ENCODE measurements at regions not wholly inside any gene's neighbourhood (a gene's known extent, or its start where the extent isn't known, plus 50 kb on each side); places are given as distances from the start of the nearest gene placed in this dataset.

DNA sequence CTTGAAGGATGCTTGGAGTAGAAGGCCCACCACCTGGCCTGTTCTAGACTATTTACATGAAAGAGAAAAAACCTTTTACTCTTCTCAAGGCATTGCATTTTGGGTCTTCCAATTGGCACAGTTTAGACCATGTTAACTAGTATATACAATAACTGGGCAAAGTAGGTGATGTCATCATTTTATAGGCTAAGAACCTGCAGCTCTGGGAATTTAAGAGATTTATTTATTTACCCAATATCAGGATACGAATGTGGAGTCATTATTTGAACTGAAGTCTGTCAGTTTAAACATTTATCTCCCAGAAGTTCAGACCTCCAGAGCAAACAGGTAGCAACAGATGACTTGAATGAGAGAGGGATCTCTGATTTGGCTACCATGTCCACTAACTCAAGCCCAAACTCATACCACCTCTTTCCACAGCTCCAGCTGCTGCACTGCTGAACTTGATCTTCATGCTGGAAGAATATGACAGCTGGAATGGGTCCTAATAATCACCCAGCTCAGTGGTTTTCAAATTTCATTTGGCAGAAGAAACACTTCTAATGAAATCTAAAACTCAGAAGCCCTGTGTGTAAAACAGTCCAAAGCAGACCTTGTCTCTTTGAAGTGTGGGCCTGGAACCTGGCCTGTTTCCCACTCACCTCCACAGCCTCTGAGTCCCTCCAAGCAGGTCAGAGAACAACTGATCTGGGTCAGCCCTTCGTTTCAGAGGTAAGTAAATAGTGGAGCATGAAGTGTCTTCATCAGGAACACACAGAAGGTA lies 179.2 kb downstream of the EMP1 start:
- Histone ChIP-seq H3K9ac (ENCODE audit: low read length) (no peak overlapping the region), H3K4me1 (ENCODE audit: control insufficient read depth, insufficient read depth, low read length) (peaks cover 13% of the 10 kb centered on the region), H3K9me3 (ENCODE audit: control insufficient read depth, low read length) (peaks cover 8% of the 10 kb centered on the region), H3K36me3 (ENCODE audit: control insufficient read depth, insufficient read depth, low read length, severe bottlenecking) (no peaks in the 10 kb centered on the region), H3K4me3 (ENCODE audit: low read length) (no peak overlapping the region), H3K27me3 (replicated peaks; ENCODE audit: control insufficient read depth, insufficient read depth, low read length) (peaks cover 9% of the 10 kb centered on the region)
- no peak for DNase-seq (ENCODE audit: low read depth)

DNA sequence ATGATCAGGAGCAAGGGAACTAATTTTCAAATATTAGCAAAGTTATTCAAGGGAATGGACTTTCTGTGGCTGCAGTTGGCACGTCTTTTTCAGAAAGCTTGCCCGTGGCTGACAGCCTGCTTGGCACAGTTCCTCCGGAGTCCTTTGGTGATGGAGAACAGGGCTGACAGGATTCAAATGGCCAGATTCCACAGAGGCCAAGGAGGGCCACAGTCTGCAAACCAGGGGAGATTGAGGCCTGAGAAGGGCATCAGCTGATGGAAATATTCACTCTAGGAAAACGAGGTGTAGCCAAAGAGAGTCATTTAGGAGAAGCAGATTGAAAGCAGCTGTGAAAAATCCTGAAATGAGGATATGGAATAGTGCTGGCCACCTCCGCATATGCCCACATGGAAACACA lies 178.3 kb downstream of the EMP1 start:
- Histone ChIP-seq H3K9ac (ENCODE audit: low read length) (no peak overlapping the region), H3K4me1 (ENCODE audit: control insufficient read depth, insufficient read depth, low read length) (peaks cover 13% of the 10 kb centered on the region), H3K27me3 (replicated peaks; ENCODE audit: control insufficient read depth, insufficient read depth, low read length) (peaks cover 9% of the 10 kb centered on the region), H3K4me3 (ENCODE audit: low read length) (no peak overlapping the region), H3K36me3 (ENCODE audit: control insufficient read depth, insufficient read depth, low read length, severe bottlenecking) (no peaks in the 10 kb centered on the region), H3K9me3 (ENCODE audit: control insufficient read depth, low read length) (peaks cover 8% of the 10 kb centered on the region)
- no peak for DNase-seq (ENCODE audit: low read depth)

DNA sequence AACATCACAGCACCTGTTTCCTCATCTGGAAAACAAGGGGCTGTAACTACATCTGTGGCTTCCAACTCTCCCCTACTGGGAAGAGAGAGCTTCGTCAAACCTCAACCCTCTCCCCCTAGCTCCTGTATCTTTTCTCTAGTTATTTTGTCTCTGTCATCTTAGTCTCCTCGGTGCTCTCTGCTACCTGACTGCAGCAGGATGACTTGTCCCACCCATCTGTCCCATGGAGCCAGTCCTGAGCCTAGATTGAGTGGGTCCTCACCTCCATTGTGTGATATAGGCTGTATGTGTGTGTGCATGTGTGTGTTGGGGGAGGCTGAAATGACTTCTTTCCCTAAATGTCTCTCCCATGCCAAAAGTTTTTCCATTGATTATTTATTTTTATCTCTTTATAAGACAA lies 177.3 kb downstream of the EMP1 start:
- no peak overlapping the region for H3K9ac ChIP-seq (ENCODE audit: low read length)
- peaks cover 8% of the 10 kb centered on the region for H3K9me3 ChIP-seq (ENCODE audit: control insufficient read depth, low read length)
- peaks cover 13% of the 10 kb centered on the region for H3K4me1 ChIP-seq (ENCODE audit: control insufficient read depth, insufficient read depth, low read length)
- H3K27me3 ChIP-seq (replicated peaks; ENCODE audit: control insufficient read depth, insufficient read depth, low read length): peaks cover 9% of the 10 kb centered on the region
- H3K36me3 ChIP-seq (ENCODE audit: control insufficient read depth, insufficient read depth, low read length, severe bottlenecking): no peaks in the 10 kb centered on the region
- DNase-seq (ENCODE audit: low read depth): no peak
- H3K4me3 ChIP-seq (ENCODE audit: low read length): no peak overlapping the region

DNA sequence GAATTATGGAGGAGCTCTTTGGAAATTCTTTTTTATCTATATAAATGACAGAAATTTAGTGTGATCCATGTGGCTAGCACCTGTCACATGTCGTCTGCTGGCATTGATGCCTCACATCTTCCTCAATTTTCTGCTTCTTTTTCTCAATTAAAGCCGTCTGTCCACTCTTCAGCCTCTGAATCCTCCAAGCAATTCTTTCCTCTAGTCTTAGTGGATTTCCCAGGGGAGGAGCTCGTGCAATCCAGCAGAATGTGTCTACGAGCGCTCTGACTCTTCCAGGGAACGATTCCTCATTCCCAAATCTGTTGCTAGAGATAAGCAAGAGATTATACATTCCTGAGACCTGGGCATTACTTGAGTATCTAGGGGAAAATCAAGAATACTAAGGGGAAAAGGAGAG lies 176.6 kb downstream of the EMP1 start:
- H3K9ac ChIP-seq (ENCODE audit: low read length): no peak overlapping the region
- no peak for DNase-seq (ENCODE audit: low read depth)
- peaks cover 13% of the 10 kb centered on the region for H3K4me1 ChIP-seq (ENCODE audit: control insufficient read depth, insufficient read depth, low read length)
- no peaks in the 10 kb centered on the region for H3K36me3 ChIP-seq (ENCODE audit: control insufficient read depth, insufficient read depth, low read length, severe bottlenecking)
- no peak overlapping the region for H3K4me3 ChIP-seq (ENCODE audit: low read length)
- peaks cover 9% of the 10 kb centered on the region for H3K27me3 ChIP-seq (replicated peaks; ENCODE audit: control insufficient read depth, insufficient read depth, low read length)
- peaks cover 8% of the 10 kb centered on the region for H3K9me3 ChIP-seq (ENCODE audit: control insufficient read depth, low read length)

DNA sequence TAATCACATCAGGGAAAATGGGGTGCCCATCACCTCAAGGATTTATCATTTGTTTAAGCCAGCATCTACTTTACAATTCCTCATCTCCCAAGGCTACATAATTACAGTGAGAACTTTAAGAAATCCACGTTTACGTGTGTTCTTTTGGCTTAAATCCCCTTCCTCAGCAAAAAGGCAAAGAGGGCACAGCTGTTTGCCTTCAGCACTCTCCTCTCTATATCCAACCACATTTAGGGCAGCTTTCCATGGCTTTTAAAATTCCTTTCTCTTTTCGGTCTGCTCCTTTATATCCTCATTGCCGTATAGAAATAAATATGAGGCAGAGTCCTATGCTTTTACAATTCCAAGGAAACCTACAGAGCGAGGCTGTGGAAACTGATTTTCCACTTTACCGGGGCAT lies 175.9 kb downstream of the EMP1 start:
- Histone ChIP-seq H3K4me1 (ENCODE audit: control insufficient read depth, insufficient read depth, low read length) (peaks cover 13% of the 10 kb centered on the region), H3K9me3 (ENCODE audit: control insufficient read depth, low read length) (peaks cover 1% of the 10 kb centered on the region), H3K4me3 (ENCODE audit: low read length) (no peak overlapping the region), H3K9ac (ENCODE audit: low read length) (no peak overlapping the region), H3K27me3 (replicated peaks; ENCODE audit: control insufficient read depth, insufficient read depth, low read length) (peaks cover 9% of the 10 kb centered on the region), H3K36me3 (ENCODE audit: control insufficient read depth, insufficient read depth, low read length, severe bottlenecking) (no peaks in the 10 kb centered on the region)
- no peak for DNase-seq (ENCODE audit: low read depth)

DNA sequence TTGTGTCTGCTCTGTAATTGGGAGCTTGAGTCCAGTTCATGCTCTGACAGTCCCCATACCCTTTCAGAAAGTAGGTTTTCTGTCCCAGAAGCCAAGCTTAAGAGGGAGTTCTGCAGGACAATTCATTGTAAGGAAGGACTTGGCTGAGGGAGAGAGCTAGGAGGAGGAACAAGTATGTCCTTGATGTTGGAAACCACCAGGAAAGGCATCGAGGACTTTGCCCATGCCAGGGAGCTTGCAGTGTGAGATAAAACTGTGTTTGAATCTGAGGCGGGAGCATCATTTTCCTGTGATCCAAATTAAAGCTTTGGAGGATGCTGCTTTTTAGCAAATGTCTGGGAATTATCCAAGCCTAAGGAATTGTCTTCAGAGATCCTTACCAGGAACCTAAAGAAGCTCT lies 175.3 kb downstream of the EMP1 start:
- no peaks in the 10 kb centered on the region for H3K9me3 ChIP-seq (ENCODE audit: control insufficient read depth, low read length)
- H3K27me3 ChIP-seq (replicated peaks; ENCODE audit: control insufficient read depth, insufficient read depth, low read length): peaks cover 9% of the 10 kb centered on the region
- H3K9ac ChIP-seq (ENCODE audit: low read length): no peak overlapping the region
- DNase-seq (ENCODE audit: low read depth): no peak
- H3K36me3 ChIP-seq (ENCODE audit: control insufficient read depth, insufficient read depth, low read length, severe bottlenecking): no peaks in the 10 kb centered on the region
- peaks cover 13% of the 10 kb centered on the region for H3K4me1 ChIP-seq (ENCODE audit: control insufficient read depth, insufficient read depth, low read length)
- no peak overlapping the region for H3K4me3 ChIP-seq (ENCODE audit: low read length)

DNA sequence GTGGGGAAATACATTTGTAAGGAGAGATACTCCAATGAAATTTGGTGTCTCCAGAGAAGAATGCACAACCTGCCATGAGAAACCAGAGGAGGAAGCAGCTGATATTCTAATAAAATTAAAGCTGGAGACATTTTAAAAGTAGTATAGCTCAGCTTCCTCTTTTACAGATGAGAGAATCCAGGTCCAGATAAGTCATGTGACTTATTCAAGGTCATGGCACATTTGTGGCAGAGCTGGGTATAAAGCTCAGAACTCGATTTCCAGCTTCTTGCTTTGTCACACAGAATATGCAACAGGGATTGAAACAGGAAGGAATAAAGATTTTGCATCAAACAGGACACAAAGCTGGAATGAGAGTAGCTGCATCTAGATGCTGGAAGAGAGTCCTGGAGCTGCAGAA lies 174.8 kb downstream of the EMP1 start:
- no peak overlapping the region for H3K4me3 ChIP-seq (ENCODE audit: low read length)
- no peaks in the 10 kb centered on the region for H3K36me3 ChIP-seq (ENCODE audit: control insufficient read depth, insufficient read depth, low read length, severe bottlenecking)
- H3K4me1 ChIP-seq (ENCODE audit: control insufficient read depth, insufficient read depth, low read length): peaks cover 13% of the 10 kb centered on the region
- no peak for DNase-seq (ENCODE audit: low read depth)
- H3K9me3 ChIP-seq (ENCODE audit: control insufficient read depth, low read length): no peaks in the 10 kb centered on the region
- H3K9ac ChIP-seq (ENCODE audit: low read length): no peak overlapping the region
- peaks cover 9% of the 10 kb centered on the region for H3K27me3 ChIP-seq (replicated peaks; ENCODE audit: control insufficient read depth, insufficient read depth, low read length)

DNA sequence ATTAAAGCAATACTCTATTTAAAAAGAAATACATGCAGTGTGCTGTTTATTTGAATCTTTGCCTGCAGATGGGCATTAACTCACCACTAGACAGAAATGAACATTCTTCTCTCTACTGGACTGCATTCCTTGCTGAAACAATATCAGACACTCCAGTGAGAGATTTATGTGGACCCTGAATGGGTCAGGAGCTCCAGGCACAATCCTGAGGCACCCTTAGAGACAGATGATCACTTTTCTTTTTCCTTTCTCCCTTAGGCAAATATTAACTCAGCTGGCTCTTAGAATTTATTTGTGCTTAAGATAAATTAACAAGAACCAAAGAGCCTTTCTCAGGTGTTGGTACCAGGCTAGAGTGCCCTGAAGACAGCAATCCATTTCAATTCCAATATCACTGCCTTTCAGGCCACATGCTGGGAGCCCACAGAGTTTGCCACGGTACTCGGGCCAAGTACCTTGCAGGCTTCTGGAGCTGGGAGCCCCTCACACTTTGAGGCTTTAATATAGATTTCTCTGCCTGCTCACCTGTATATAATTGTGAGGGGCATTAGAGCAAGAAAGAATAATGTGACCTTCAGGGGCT lies 173.0 kb downstream of the EMP1 start:
- peaks cover 9% of the 10 kb centered on the region for H3K4me1 ChIP-seq (ENCODE audit: control insufficient read depth, insufficient read depth, low read length)
- H3K9me3 ChIP-seq (ENCODE audit: control insufficient read depth, low read length): no peaks in the 10 kb centered on the region
- H3K9ac ChIP-seq (ENCODE audit: low read length): no peak overlapping the region
- peaks cover 9% of the 10 kb centered on the region for H3K27me3 ChIP-seq (replicated peaks; ENCODE audit: control insufficient read depth, insufficient read depth, low read length)
- H3K36me3 ChIP-seq (ENCODE audit: control insufficient read depth, insufficient read depth, low read length, severe bottlenecking): no peaks in the 10 kb centered on the region
- no peak overlapping the region for H3K4me3 ChIP-seq (ENCODE audit: low read length)
- no peak for DNase-seq (ENCODE audit: low read depth)

DNA sequence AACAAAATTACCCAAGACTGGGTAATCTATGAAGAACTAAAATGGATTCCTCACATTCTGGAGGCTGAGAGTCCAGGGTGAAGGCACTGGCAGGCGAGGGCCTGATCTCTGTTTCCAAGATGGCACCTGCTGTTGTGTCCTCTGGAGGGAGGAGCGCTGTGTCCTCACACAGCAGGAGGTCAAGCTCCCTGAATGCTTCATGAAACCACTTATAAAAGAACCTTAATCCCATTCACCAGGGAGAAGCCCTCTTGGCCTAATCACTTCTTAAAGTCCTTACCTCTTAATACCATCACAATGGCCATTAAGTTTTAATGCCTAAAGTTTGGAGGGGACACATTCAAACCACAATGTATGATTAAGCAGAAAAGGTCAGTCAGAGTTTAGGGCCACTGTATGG lies 172.4 kb downstream of the EMP1 start:
- no peak overlapping the region for H3K9ac ChIP-seq (ENCODE audit: low read length)
- no peak overlapping the region for H3K4me3 ChIP-seq (ENCODE audit: low read length)
- H3K4me1 ChIP-seq (ENCODE audit: control insufficient read depth, insufficient read depth, low read length): peaks cover 8% of the 10 kb centered on the region
- DNase-seq (ENCODE audit: low read depth): no peak
- H3K36me3 ChIP-seq (ENCODE audit: control insufficient read depth, insufficient read depth, low read length, severe bottlenecking): no peaks in the 10 kb centered on the region
- no peaks in the 10 kb centered on the region for H3K9me3 ChIP-seq (ENCODE audit: control insufficient read depth, low read length)
- H3K27me3 ChIP-seq (replicated peaks; ENCODE audit: control insufficient read depth, insufficient read depth, low read length): peaks cover 9% of the 10 kb centered on the region

DNA sequence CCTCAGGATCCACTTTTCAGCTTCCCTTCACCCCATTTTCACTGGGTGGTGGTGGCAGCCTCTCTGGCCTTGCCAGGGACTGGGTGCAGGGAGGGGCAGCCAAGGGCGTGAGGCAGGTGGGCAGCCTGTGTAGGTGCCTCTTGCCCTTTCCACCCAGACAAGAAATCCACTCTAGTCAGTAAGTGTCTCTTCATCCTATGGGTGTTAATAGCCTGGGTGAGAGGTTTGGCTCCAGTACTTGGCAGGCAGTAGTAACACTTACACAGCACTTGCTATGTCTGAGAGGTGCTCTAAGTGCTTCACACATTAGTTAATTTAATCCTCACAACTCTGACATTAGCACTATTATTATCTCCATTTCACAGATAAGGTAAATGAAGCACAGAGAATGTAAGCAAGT lies 171.9 kb downstream of the EMP1 start:
- DNase-seq (ENCODE audit: low read depth): no peak
- peaks cover 9% of the 10 kb centered on the region for H3K27me3 ChIP-seq (replicated peaks; ENCODE audit: control insufficient read depth, insufficient read depth, low read length)
- H3K9me3 ChIP-seq (ENCODE audit: control insufficient read depth, low read length): no peaks in the 10 kb centered on the region
- H3K9ac ChIP-seq (ENCODE audit: low read length): no peak overlapping the region
- peaks cover 7% of the 10 kb centered on the region for H3K4me1 ChIP-seq (ENCODE audit: control insufficient read depth, insufficient read depth, low read length)
- H3K36me3 ChIP-seq (ENCODE audit: control insufficient read depth, insufficient read depth, low read length, severe bottlenecking): no peaks in the 10 kb centered on the region
- no peak overlapping the region for H3K4me3 ChIP-seq (ENCODE audit: low read length)

DNA sequence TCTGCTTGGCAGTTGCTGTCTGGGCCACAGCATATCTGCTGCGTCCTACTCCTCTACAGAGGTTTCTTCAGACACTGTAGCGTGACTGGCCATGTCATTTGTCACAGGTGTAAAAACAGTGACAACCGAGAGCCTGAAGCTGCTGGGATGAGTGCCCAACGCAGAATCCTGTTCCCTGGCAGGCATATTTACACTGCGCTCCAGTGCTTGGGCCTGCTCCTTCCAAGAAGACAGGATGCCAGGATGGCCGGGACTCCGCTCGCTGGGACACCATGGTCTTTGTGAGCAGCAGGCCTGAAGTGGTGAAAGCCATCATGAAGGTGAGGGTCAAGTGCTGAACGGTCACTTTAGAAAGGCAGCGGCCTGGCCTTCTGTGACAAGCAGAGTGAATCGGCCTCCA lies 171.4 kb downstream of the EMP1 start:
- peaks cover 9% of the 10 kb centered on the region for H3K27me3 ChIP-seq (replicated peaks; ENCODE audit: control insufficient read depth, insufficient read depth, low read length)

More for the DNA sequence above, 171.4 kb downstream of the EMP1 start:
- H3K36me3 ChIP-seq (ENCODE audit: control insufficient read depth, insufficient read depth, low read length, severe bottlenecking): no peaks in the 10 kb centered on the region
- no peak for DNase-seq (ENCODE audit: low read depth)
- no peak overlapping the region for H3K9ac ChIP-seq (ENCODE audit: low read length)
- H3K4me1 ChIP-seq (ENCODE audit: control insufficient read depth, insufficient read depth, low read length): peaks cover 2% of the 10 kb centered on the region
- H3K9me3 ChIP-seq (ENCODE audit: control insufficient read depth, low read length): no peaks in the 10 kb centered on the region
- no peak overlapping the region for H3K4me3 ChIP-seq (ENCODE audit: low read length)

Measured in adipocyte (in vitro differentiated cells).